GM19240 (cell line): ENCODE measurements at regions not wholly inside any gene's neighbourhood (a gene's known extent, or its start where the extent isn't known, plus 50 kb on each side); places are given as distances from the start of the nearest gene placed in this dataset.
A peak's percentile ranks its signal among the peaks of the same experiment; 100 is the strongest.

Experiments used
- DNase-seq: peaks from one replicate; pipeline ENCODE4 v3.0.0; 2011; ENCODE audit warnings: low spot score; ENCODE audit not compliant: insufficient read length

GRCh38 chr3:14307656-14308302, 94.6 kb upstream of the SLC6A6 start:
- DNase-seq = no peak

GRCh38 chr3:14311729-14312128, 90.7 kb upstream of the SLC6A6 start:
- DNase-seq = no peak

GRCh38 chr3:14312375-14312774, 90.0 kb upstream of the SLC6A6 start:
- DNase-seq = no peak

GRCh38 chr3:14317057-14317553, 85.3 kb upstream of the SLC6A6 start:
- no peak for DNase-seq

DNA sequence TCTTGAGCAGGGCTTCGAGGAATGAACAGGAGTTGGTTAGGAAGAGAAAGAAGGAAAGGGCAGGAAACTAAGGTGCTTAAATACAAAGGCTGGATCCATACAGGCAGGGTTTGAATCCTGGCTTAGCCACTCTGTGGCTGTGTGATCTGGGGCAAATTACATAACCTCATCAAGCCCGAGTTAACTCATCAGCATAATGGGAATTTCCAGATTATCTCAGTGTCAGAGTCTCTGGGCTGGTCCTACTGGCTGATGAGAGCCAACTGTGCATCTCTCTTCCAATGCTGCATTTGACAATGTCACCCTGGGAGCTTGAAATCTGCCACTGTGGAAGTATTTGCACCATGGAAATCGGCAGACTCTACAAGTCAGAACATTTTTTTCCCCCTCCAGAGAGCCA, 83.8 kb upstream of the SLC6A6 start:
- DNase-seq = no peak

DNA sequence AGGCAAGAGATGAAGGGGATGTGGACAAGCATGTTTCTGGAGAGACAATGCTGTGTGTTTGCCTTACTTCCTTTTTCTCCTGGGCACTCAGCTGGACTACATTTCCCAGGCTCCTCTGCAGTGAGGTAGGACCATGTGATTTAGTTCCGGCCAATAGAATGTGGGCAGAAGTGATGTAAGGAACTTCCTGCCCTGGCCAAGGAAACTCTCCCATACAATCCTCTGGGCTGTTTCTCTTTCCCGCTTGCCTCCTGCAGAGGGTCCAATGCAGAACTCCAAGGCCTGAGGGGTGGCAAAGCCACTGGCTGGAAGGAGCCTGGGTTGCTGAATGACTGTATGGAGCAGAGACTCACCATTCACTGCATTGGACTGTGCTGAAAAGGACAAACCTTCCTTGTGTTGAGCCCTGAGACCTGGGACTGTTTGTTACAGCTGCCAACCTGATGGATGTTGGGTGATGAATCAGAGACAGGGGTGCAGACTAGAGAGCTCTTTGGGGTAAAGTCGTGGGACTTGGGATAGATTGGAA, 82.7 kb upstream of the SLC6A6 start:
- DNase-seq = peak; percentile 79

GRCh38 chr3:14320219-14320618, 82.2 kb upstream of the SLC6A6 start:
- DNase-seq = no peak

DNA sequence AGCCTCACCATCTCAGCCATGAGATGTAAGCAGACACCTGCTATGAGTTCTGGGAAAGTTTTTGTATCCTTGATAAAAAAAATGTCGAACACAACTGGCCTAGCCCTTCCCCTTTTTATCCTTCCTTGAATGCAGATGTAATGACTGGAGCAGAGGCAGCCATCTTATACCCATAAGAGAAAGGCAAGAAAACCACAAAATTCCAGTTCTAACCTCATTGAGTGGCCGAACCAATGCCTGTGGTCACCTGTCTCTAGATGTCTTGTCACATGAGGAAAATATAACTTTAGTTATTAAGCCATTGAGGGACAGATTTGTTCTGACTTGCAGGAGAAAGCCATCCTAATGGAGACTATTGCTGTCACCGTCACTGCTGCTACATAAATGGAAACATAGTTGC, 80.4 kb upstream of the SLC6A6 start:
- DNase-seq = no peak

DNA sequence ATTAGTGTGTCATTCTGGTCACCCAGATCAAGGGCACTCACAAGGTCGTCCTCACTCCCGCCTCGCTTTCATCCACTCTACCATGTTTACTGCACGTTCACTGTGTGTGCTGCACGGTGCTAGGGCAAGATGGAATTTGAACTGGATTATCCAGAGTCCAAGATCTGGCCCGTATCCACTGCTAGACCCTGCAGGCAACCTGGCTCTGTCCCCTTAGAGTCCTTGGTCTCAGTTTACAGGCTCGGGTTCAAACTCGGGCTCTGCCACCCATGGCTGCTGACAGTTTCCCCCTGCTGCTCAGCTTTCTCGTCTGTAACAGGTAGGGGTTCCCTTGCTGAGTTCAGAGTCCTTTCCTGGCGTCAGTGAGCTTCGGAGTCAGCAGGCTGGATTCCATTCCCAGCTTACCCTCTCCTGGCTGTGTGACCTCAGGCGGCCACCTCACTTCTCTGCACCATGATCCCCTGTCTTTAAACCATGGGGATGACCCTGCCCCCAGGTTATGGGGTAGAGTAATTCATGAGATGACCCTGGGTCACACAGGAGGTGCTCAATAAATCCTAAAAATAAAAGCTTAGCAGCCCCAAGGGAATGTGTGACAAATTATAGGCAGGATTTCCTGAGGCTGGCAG, 79.6 kb upstream of the SLC6A6 start:
- no peak for DNase-seq

GRCh38 chr3:14323401-14324223, 78.8 kb upstream of the SLC6A6 start:
- no peak for DNase-seq

- no peak for DNase-seq
These were observed 78.0 kb upstream of the SLC6A6 start for GRCh38 chr3:14324224-14324944.

DNA sequence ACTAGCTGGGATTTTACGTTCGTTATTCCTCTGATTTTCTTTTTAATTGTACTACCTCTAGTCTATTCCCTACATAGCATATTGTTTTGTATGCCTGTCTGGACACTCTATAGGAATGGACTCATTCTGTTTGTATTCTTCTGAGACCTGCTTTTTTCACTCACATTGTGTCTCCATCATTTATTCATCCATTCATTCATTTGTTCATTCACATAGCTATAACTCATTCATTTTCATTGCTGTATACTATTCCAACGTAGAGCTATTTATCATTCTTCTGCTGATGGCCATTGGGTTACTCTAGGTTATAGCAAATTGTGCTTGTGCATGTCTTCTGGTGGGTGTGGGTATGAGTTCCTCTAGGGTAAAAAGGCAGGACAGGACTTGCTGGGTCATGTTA, 74.0 kb upstream of the SLC6A6 start:
- no peak for DNase-seq

- DNase-seq = no peak
These were observed 73.1 kb upstream of the SLC6A6 start for GRCh38 chr3:14329116-14329830.

GRCh38 chr3:14329842-14330241, 72.6 kb upstream of the SLC6A6 start:
- DNase-seq = no peak

- no peak for DNase-seq
These were observed 71.9 kb upstream of the SLC6A6 start for GRCh38 chr3:14330508-14330907.

DNA sequence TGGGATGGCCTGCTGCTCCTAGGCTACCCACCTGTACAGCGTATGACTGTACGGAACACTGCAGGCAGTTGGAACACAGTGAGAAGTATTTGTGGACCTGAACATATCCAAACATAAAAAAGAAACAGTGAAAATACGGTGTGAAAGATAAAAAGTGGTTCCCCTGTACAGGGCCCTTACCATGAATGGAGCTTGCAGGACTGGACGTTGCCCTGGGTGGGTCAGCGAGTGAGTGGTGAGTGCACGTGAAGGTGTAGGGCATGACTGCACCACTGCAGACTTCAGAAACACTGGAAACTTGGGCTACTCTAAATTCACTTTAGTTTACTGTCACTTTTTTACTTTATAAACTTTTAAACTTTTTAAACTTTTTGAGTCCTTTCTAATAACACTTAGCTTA, 71.2 kb upstream of the SLC6A6 start:
- DNase-seq = no peak

DNA sequence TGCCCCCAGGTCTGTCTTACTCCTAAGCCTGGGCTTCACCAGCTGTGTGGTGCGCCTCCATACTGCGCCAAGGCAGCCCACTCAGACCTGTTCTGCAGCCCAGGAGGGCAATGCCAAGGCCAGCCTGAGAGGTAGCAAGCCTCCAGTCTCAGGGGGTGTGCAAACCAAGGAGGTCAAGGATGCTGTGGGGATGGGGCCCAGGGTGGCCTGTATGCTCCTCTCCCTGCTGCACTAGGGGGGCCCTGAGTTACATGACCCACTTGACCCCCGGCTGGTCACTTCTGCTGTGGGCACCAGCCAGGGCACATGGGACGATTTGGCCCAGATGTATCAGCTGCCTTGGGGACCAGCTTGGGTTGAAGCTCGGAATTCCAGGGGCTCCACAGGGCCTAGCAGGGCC, 70.0 kb upstream of the SLC6A6 start:
- DNase-seq = no peak

DNA sequence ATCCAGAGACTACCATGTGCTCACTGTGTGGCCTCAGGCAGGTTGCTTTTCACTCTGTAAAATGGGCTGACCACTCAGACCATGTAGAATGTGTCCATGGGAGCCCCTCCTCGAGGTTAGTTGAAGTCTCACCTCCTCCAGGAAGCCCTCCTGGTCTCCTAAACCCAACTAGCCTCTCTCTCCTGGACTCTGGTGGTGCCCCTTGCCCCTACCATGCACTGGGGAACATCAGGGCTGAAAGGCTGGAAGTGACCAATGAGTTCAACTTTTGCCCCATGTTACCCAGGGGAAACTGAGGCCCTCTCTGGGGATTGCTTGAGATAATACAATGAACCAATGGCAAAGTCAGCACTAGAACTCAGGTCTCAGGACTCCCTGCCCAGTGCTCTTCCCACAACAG, 69.2 kb upstream of the SLC6A6 start:
- no peak for DNase-seq

DNA sequence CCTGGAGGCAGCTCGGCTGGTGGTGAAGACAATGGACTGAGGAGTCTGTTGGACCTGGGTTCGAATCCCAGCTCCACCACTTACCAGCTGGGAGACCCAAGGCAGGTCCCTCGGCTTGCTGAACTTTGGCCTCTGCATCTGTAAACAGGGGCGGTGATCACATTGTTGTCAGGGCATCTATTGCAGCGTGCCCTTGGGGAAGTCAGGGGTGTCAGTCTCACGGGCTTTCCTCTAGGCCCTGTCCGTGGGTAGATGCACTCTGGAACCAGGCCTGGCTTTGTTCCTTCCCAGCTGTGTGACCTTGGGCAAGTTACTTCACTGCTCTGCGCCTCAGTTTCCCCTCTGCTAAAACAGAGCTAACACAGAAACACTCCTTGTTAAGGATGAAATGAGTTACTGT, 68.8 kb upstream of the SLC6A6 start:
- DNase-seq = no peak

GRCh38 chr3:14334136-14334535, 68.3 kb upstream of the SLC6A6 start:
- no peak for DNase-seq

GRCh38 chr3:14334936-14335335, 67.5 kb upstream of the SLC6A6 start:
- no peak for DNase-seq
